Trophoblast cell (in vitro differentiated cells and primary cell): ENCODE measurements at regions not wholly inside any gene's neighbourhood (a gene's known extent, or its start where the extent isn't known, plus 50 kb on each side); places are given as distances from the start of the nearest gene placed in this dataset.

Source experiments
- DNase-seq, 2 donors: peaks; one replicate each; pipeline ENCODE4 v3.0.0-alpha.2; 2016
- H2AFZ ChIP-seq: 2 replicates; pipeline ENCODE4 v1.6.1; 2013; ENCODE audit warnings: low read length, moderate library complexity, mild to moderate bottlenecking; ENCODE audit not compliant: insufficient read depth, poor library complexity
- H2AK5ac ChIP-seq: 2 replicates; pipeline ENCODE4 v1.6.1; 2013; ENCODE audit warnings: mild to moderate bottlenecking, low read length
- H2BK120ac ChIP-seq: 2 replicates; pipeline ENCODE4 v1.6.1; 2013; ENCODE audit warnings: low read length, mild to moderate bottlenecking, moderate library complexity; ENCODE audit not compliant: insufficient read depth, poor library complexity
- H2BK12ac ChIP-seq: 2 replicates; pipeline ENCODE4 v1.6.1; 2013; ENCODE audit warnings: mild to moderate bottlenecking, low read length, moderate library complexity
- H2BK5ac ChIP-seq: 2 replicates; pipeline ENCODE4 v1.6.1; 2013; ENCODE audit warnings: low read length, low read depth, moderate library complexity, mild to moderate bottlenecking; ENCODE audit not compliant: poor library complexity
- H3K14ac ChIP-seq: 2 replicates; pipeline ENCODE4 v1.6.1; 2013; ENCODE audit warnings: mild to moderate bottlenecking, low read length
- H3K18ac ChIP-seq: 2 replicates; pipeline ENCODE4 v1.6.1; 2013; ENCODE audit warnings: mild to moderate bottlenecking, low read length
- H3K23ac ChIP-seq: 2 replicates; pipeline ENCODE4 v1.6.1; 2013; ENCODE audit warnings: low read length
- H3K27ac ChIP-seq: 2 replicates; pipeline ENCODE4 v1.5.1; 2013; ENCODE audit warnings: low read depth, mild to moderate bottlenecking, inconsistent platforms, low read length, moderate library complexity
- H3K27me3 ChIP-seq: 2 replicates; pipeline ENCODE4 v1.6.1; 2013; ENCODE audit warnings: inconsistent platforms, mild to moderate bottlenecking, low read length, moderate library complexity; ENCODE audit not compliant: insufficient read depth
- H3K36me3 ChIP-seq, 2 experiments: 1 replicate in 1 of 2; 2 replicates in 1 of 2; pipeline ENCODE4 v1.6.1; 2013; ENCODE audit warnings: low read length in 2 of 2, mild to moderate bottlenecking in 2 of 2, moderate library complexity in 1 of 2; ENCODE audit not compliant: insufficient read depth in 2 of 2, control insufficient read depth in 1 of 2
- H3K4ac ChIP-seq: 2 replicates; pipeline ENCODE4 v1.6.1; 2013; ENCODE audit warnings: low read depth, mild to moderate bottlenecking, low read length, moderate library complexity
- H3K4me1 ChIP-seq, 2 experiments: 1 replicate in 1 of 2; 2 replicates in 1 of 2; pipeline ENCODE4 v1.6.1; 2013; ENCODE audit warnings: low read length in 2 of 2, mild to moderate bottlenecking in 2 of 2, moderate library complexity in 1 of 2; ENCODE audit not compliant: insufficient read depth in 2 of 2, control insufficient read depth in 1 of 2
- H3K4me2 ChIP-seq: 2 replicates; pipeline ENCODE4 v1.6.1; 2013; ENCODE audit warnings: inconsistent platforms, mild to moderate bottlenecking, low read length, moderate library complexity
- H3K4me3 ChIP-seq: 2 replicates; pipeline ENCODE4 v1.5.1; 2013; ENCODE audit warnings: mild to moderate bottlenecking, low read depth, low read length, inconsistent platforms
- H3K79me1 ChIP-seq: one replicate; pipeline ENCODE4 v1.6.1; 2013; ENCODE audit warnings: low read length
- H3K79me2 ChIP-seq: 2 replicates; pipeline ENCODE4 v1.6.1; 2013; ENCODE audit warnings: low read length, mild to moderate bottlenecking; ENCODE audit not compliant: control insufficient read depth, insufficient read depth, poor library complexity
- H3K9ac ChIP-seq: 2 replicates; pipeline ENCODE4 v1.6.1; 2013; ENCODE audit warnings: mild to moderate bottlenecking, low read length
- H3K9me3 ChIP-seq: 2 replicates; pipeline ENCODE4 v1.6.1; 2013; ENCODE audit warnings: low read depth, mild to moderate bottlenecking, control low read depth, inconsistent platforms, low read length; ENCODE audit not compliant: insufficient read depth
- H4K12ac ChIP-seq: 2 replicates; pipeline ENCODE4 v1.6.1; 2013; ENCODE audit warnings: low read depth, mild to moderate bottlenecking, low read length, moderate library complexity
- H4K8ac ChIP-seq: 2 replicates; pipeline ENCODE4 v1.6.1; 2013; ENCODE audit warnings: low read depth, mild to moderate bottlenecking, low read length, moderate library complexity
- H4K91ac ChIP-seq: one replicate; pipeline ENCODE4 v1.6.1; 2013; ENCODE audit warnings: low read depth, mild to moderate bottlenecking, low read length, moderate library complexity
- WGBS: extraction: QIAGEN DNeasy Blood & Tissue Kit; methylation state at CpG from one replicate; pipeline ENCODE4 v1.1.7; 2013; ENCODE audit warnings: missing lambda C conversion rate; ENCODE audit not compliant: insufficient read length, insufficient coverage; ENCODE audit errors: extremely low coverage; 5-methylcytosine and 5-hydroxymethylcytosine counted together

DNA sequence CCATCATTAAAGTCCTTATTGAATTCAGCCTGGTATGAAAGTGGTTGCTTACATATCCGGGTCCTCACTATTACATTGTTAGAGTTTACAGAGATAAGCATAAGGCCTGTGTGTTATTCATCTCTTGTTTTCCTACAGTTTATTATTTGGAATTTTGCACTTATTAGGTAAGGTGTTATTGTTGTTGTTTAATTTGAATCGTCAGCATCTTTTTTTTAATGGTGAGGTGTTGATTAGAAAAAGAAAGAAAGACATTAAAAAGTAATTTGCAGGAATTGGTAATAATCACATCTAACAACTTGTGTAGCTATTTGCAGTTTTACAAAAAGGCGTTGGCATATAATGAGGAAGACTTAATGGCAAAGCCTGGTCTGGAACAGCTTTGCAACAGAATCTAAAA lies 158.6 kb downstream of the SAMD5 start:
- 100% methylated on average over 1 of the region's 3 CpGs for WGBS
- H2AFZ ChIP-seq = no peak overlapping the region
- no peaks in the 10 kb centered on the region for H3K4me1 ChIP-seq
- no peak overlapping the region for H2AK5ac ChIP-seq
- no peak overlapping the region for H3K4ac ChIP-seq
- no peak overlapping the region for H4K91ac ChIP-seq
- no peak overlapping the region for H4K12ac ChIP-seq
- no peak overlapping the region for H3K4me2 ChIP-seq
- H2BK5ac ChIP-seq = no peak overlapping the region
- DNase-seq = no peak
- no peaks in the 10 kb centered on the region for H3K36me3 ChIP-seq
- no peaks in the 10 kb centered on the region for H3K79me2 ChIP-seq
- H3K18ac ChIP-seq = no peak overlapping the region
- H3K14ac ChIP-seq = no peak overlapping the region
- H4K8ac ChIP-seq = no peak overlapping the region
- H3K23ac ChIP-seq = no peak overlapping the region
- no peak overlapping the region for H2BK120ac ChIP-seq
- H2BK12ac ChIP-seq = no peak overlapping the region
- no peak overlapping the region for H3K4me3 ChIP-seq
- no peak overlapping the region for H3K27ac ChIP-seq
- no peak overlapping the region for H3K9ac ChIP-seq
- no peaks in the 10 kb centered on the region for H3K9me3 ChIP-seq
- H3K27me3 ChIP-seq = no peaks in the 10 kb centered on the region
- H3K79me1 ChIP-seq = no peaks in the 10 kb centered on the region

DNA sequence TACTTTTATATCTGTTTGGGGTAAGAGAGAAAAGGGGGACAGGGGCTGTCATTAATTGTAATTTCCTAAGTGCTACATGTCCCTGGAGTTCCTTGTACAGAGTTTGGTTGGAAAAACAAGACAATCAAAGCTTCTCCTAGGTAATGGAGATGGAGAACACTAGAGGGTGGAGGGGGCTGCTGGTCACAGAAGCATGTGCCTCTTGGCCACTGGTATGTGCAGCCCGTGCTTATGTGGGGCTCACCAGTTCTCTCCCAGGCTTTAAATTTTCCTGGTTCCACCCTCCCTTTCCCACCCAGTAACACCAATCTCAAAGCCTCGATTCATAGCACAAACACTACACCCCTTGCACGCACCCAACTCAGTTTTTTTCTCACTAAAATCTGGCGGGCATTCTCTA lies 165.6 kb downstream of the SAMD5 start:
- H3K4ac ChIP-seq = no peak overlapping the region
- no peak overlapping the region for H4K91ac ChIP-seq
- H3K9ac ChIP-seq = no peak overlapping the region
- H3K36me3 ChIP-seq = no peaks in the 10 kb centered on the region
- H3K23ac ChIP-seq = no peak overlapping the region
- no peak overlapping the region for H2AFZ ChIP-seq
- no peaks in the 10 kb centered on the region for H3K4me1 ChIP-seq
- no peak overlapping the region for H2BK5ac ChIP-seq
- H3K18ac ChIP-seq = no peak overlapping the region
- H3K9me3 ChIP-seq = no peaks in the 10 kb centered on the region
- DNase-seq = no peak
- H3K4me2 ChIP-seq = no peak overlapping the region
- no peak overlapping the region for H3K27ac ChIP-seq
- H4K8ac ChIP-seq = no peak overlapping the region
- H3K79me2 ChIP-seq = no peaks in the 10 kb centered on the region
- no peaks in the 10 kb centered on the region for H3K27me3 ChIP-seq
- no peak overlapping the region for H4K12ac ChIP-seq
- WGBS = no CpG with 5 or more reads among the region's 4 CpGs
- H2BK12ac ChIP-seq = no peak overlapping the region
- H3K79me1 ChIP-seq = no peaks in the 10 kb centered on the region
- no peak overlapping the region for H2AK5ac ChIP-seq
- H3K4me3 ChIP-seq = no peak overlapping the region
- H2BK120ac ChIP-seq = no peak overlapping the region
- H3K14ac ChIP-seq = no peak overlapping the region

- H2BK5ac ChIP-seq = no peak overlapping the region
- H3K79me1 ChIP-seq = no peaks in the 10 kb centered on the region
- H3K79me2 ChIP-seq = no peaks in the 10 kb centered on the region
- DNase-seq = no peak
- H4K91ac ChIP-seq = no peak overlapping the region
- H3K9me3 ChIP-seq = no peaks in the 10 kb centered on the region
- H3K4ac ChIP-seq = no peak overlapping the region
- H2AK5ac ChIP-seq = no peak overlapping the region
- H3K4me3 ChIP-seq = no peak overlapping the region
- no peaks in the 10 kb centered on the region for H3K27me3 ChIP-seq
- H2BK12ac ChIP-seq = no peak overlapping the region
- H3K18ac ChIP-seq = no peak overlapping the region
- no peaks in the 10 kb centered on the region for H3K4me1 ChIP-seq
- no peak overlapping the region for H3K4me2 ChIP-seq
- no peak overlapping the region for H2BK120ac ChIP-seq
- no peak overlapping the region for H4K12ac ChIP-seq
- H4K8ac ChIP-seq = no peak overlapping the region
- no peak overlapping the region for H3K9ac ChIP-seq
- no peaks in the 10 kb centered on the region for H3K36me3 ChIP-seq
- no peak overlapping the region for H2AFZ ChIP-seq
- no peak overlapping the region for H3K14ac ChIP-seq
- no peak overlapping the region for H3K23ac ChIP-seq
- H3K27ac ChIP-seq = no peak overlapping the region
Measured at GRCh38 chr6:147674794-147675193, 166.3 kb downstream of the SAMD5 start.

- H4K91ac ChIP-seq = no peak overlapping the region
- no peaks in the 10 kb centered on the region for H3K27me3 ChIP-seq
- no peak overlapping the region for H2AK5ac ChIP-seq
- H3K18ac ChIP-seq = no peak overlapping the region
- no peak overlapping the region for H4K8ac ChIP-seq
- no peaks in the 10 kb centered on the region for H3K79me1 ChIP-seq
- H3K4me3 ChIP-seq = no peak overlapping the region
- no peak overlapping the region for H3K14ac ChIP-seq
- H3K9me3 ChIP-seq = no peaks in the 10 kb centered on the region
- no peak overlapping the region for H3K27ac ChIP-seq
- H3K36me3 ChIP-seq = no peaks in the 10 kb centered on the region
- no peak for DNase-seq
- no peak overlapping the region for H2BK12ac ChIP-seq
- no peaks in the 10 kb centered on the region for H3K4me1 ChIP-seq
- no peak overlapping the region for H3K4ac ChIP-seq
- no peak overlapping the region for H2AFZ ChIP-seq
- H3K9ac ChIP-seq = no peak overlapping the region
- WGBS = no CpG with 5 or more reads among the region's 6 CpGs
- no peak overlapping the region for H3K23ac ChIP-seq
- H4K12ac ChIP-seq = no peak overlapping the region
- no peak overlapping the region for H2BK120ac ChIP-seq
- H3K4me2 ChIP-seq = no peak overlapping the region
- no peak overlapping the region for H2BK5ac ChIP-seq
- no peaks in the 10 kb centered on the region for H3K79me2 ChIP-seq
Measured at GRCh38 chr6:147675281-147675680, 166.8 kb downstream of the SAMD5 start.
